ENCODE measurements at regions not wholly inside any gene's neighbourhood (a gene's known extent, or its start where the extent isn't known, plus 50 kb on each side); places are given as distances from the start of the nearest gene placed in this dataset.
"Not testable (repeated sequence)": the region's sequence is repeated elsewhere in the genome, so short reads cannot be mapped to it uniquely, and the experiment has no call there.

GRCh38 chr19:32063601-32064000 is 281.8 kb upstream of the ZNF507 start:
- no peak for DNase-seq

GRCh38 chr19:32066056-32066455 is 279.4 kb upstream of the ZNF507 start:
- DNase-seq = no peak

GRCh38 chr19:32067685-32068084 is 277.7 kb upstream of the ZNF507 start:
- no peak for DNase-seq

GRCh38 chr19:32068793-32069192 is 276.6 kb upstream of the ZNF507 start:
- no peak for DNase-seq

GRCh38 chr19:32070101-32070500 is 275.3 kb upstream of the ZNF507 start:
- DNase-seq = no peak

GRCh38 chr19:32082028-32082427 is 263.4 kb upstream of the ZNF507 start:
- DNase-seq = no peak

- DNase-seq = not testable (repeated sequence)
Observed at GRCh38 chr19:32084756-32085363, 260.6 kb upstream of the ZNF507 start.

- DNase-seq = no peak
Observed at GRCh38 chr19:32091241-32091640, 254.2 kb upstream of the ZNF507 start.

- no peak for DNase-seq
Observed at GRCh38 chr19:32097011-32097410, 248.4 kb upstream of the ZNF507 start.

- no peak for DNase-seq
Observed at GRCh38 chr19:32097620-32098019, 247.8 kb upstream of the ZNF507 start.

- DNase-seq = no peak
Observed at GRCh38 chr19:32098968-32099367, 246.4 kb upstream of the ZNF507 start.

GRCh38 chr19:32101206-32101605 is 244.2 kb upstream of the ZNF507 start:
- DNase-seq = no peak

- no peak for DNase-seq
Observed at GRCh38 chr19:32103541-32103940, 241.9 kb upstream of the ZNF507 start.

GRCh38 chr19:32104153-32104849 is 241.1 kb upstream of the ZNF507 start:
- DNase-seq = no peak

- no peak for DNase-seq
Observed at GRCh38 chr19:32104850-32105235, 240.6 kb upstream of the ZNF507 start.

GRCh38 chr19:32105527-32106310 is 239.7 kb upstream of the ZNF507 start:
- DNase-seq = no peak

GRCh38 chr19:32122258-32122657 is 223.2 kb upstream of the ZNF507 start:
- DNase-seq = no peak

GRCh38 chr19:32123355-32123940 is 222.0 kb upstream of the ZNF507 start:
- no peak for DNase-seq

- DNase-seq = no peak
Observed at GRCh38 chr19:32124585-32124984, 220.8 kb upstream of the ZNF507 start.

- no peak for DNase-seq
Observed at GRCh38 chr19:32129141-32129540, 216.3 kb upstream of the ZNF507 start.

- no peak for DNase-seq
Observed at GRCh38 chr19:32130332-32130731, 215.1 kb upstream of the ZNF507 start.

GRCh38 chr19:32131005-32131404 is 214.4 kb upstream of the ZNF507 start:
- no peak for DNase-seq

GRCh38 chr19:32138416-32138815 is 207.0 kb upstream of the ZNF507 start:
- no peak for DNase-seq

Measured in NCI-H2107 (cell line).